GM18505 (cell line): ENCODE measurements at regions not wholly inside any gene's neighbourhood (a gene's known extent, or its start where the extent isn't known, plus 50 kb on each side); places are given as distances from the start of the nearest gene placed in this dataset.

ENCODE experiments used
- ATAC-seq: cut with Tn5 transposase; IDR thresholded peaks from one replicate; pipeline ENCODE4 v1.9.1; 2021; ENCODE audit not compliant: unreplicated experiment
- POLR2A ChIP-seq: IDR thresholded peaks from 4 replicates; pipeline ENCODE4 v1.6.1; 2011; ENCODE audit warnings: borderline replicate concordance; ENCODE audit not compliant: insufficient read depth, insufficient read length; ENCODE audit errors: extremely low read depth

DNA sequence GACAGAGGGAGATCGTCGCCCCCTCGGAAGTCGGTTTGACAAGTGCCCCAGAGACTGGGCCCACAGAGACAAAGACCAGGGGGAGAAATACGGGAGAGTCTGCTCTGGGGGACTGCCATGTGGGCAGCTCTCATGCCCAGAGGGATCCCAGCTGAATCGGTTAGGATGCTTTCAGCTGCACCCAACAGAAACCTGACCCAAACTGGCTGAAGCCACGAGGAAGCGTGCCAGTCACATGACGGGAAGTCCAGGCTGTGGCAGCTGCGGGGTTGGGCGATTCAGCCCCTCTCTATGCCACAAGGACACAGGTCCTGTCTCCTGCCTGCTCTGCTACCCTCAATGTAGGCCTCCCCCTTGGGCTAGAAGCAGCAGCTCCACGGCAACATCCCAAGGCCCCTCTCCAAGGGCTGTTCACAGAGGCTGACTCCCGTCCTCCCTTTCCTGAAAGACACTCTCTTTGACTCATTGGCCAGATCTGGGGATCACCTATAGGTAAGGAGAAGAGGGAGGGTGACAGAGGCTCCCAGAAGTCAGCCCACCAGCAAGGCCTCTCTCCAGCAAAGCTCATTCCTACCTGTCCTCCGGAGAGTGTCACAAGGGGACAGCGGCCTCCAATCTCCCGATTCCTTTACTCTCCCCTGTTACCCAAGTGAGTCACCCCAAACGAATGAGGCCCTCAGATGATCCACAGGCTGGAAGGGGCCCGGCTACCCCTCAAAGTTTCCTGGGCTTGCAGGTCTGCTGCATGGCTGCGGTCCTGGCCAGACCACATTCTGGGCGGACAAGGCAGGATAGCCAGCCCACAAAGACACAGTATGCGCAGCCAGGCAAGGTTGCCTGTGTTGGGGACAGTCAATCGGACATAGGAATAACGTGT is 75.8 kb downstream of the RBFOX3 start:
- no peak for TF ChIP-seq POLR2A
- ATAC-seq = no peak

DNA sequence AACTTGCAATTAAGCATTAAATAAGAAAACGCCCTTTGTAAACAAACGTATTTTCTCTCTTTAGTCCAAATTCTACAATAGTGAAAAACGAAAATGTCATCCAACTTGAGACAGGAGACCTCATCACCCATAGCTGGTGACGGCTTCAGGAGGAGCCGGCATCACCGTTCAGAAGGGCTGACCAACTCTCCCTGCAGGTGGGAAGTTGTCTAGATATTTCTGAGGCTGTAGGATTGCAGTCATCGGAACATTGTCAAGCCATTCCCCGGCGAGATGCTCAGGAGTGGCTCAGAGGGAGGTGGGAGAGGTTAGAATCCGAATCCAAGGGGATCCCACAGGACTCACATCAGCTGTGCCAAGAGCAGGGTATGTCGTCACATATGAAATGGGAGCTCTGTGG is 76.7 kb downstream of the RBFOX3 start:
- ATAC-seq = no peak
- TF ChIP-seq POLR2A = no peak

DNA sequence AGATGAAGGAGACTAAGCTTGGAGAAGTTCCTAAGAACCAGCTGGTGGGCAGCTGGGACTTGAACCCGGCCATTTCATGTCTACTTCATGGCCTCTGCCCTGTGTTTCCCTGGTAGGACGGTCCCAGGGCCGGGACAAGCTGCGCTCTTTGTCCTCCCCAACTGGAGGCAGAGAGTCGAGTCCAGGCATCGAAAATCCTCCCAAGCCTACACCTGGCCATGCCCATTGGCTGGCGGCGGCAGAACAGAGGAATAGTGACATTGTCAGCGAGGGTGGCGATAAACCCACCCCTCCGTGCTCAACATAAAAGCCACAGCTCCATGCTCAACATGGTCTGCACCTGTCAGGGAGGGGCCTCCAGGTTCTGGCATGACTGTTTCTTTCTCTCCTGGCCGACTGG is 77.7 kb downstream of the RBFOX3 start:
- no peak for ATAC-seq

DNA sequence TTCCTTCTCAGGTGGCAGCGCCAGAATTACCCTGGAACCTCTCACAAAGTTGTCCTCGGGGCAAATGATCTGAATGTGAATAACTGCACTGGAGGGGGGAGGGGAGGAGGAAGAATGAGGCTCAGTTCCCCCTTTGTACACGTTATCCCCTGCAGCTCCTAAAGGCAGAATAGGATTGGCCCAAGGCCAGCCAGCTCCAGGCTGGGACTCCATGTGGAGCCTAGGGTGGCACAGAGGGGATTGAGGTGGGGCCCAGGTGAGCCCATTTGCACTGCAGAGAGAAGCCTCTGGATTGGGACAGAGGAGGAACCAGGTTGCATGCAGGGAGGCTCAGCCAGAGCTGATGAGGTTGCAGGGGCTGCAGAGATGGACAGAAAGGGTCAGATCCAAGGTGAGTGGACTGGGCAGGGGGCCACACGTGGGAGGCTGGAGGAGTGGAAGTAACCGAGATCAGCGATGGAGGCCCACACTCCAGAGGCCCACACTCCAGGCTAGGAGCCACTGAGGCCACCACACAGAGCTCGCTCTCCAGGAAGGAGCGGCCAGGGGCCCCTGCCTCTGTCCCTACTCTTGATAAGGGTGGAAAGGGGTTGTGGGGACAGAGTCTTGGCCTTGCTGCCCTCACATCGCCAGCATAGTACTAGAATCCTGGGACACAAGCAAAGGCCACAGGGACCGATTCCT is 78.6 kb downstream of the RBFOX3 start:
- no peak for TF ChIP-seq POLR2A
- no peak for ATAC-seq

More for the DNA sequence above, 77.7 kb downstream of the RBFOX3 start:
- TF ChIP-seq POLR2A = no peak

DNA sequence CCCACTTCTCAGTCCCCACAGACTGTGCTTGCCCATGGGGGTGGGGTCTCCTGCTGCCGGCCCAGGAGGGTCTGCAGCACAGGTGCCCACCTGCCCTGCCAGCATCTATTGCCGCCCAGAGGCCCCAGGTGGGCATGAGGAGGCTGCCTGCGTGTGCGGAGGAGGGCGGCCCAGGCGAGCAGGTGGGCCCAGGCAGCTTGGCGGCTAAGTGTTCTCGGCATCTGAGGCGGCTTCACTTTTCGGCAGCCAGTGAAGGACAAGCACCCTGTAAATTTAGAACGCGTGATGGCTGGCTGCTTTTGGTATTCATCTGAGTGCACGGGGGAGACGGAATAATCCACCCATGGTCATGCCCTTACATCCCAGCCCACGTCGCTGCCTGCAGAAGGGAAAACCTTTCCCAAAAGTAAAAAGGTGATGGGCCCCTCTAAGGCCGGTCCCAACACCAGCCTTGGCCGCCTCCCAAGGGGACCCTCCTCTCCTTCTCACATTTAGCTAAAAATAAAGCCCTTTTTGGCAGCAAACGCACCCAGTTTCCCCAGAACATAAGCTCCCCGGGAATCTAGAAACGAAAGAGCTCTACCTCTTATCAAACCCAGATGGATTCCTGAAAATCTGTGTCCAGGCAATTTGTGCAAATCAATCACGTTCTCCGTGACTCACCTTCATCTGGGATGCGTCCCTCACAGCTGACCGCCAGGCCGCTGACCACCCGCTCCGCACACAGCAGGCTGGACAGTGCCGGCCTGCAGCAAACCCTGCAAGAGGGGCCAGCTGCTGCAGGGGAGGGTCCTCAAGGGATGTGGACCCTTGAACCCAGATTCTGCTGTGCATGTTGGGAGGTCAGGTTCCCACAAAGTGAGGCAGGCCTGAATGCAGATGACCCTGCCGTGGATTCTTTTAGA is 79.4 kb downstream of the RBFOX3 start:
- no peak for TF ChIP-seq POLR2A
- ATAC-seq = no peak

DNA sequence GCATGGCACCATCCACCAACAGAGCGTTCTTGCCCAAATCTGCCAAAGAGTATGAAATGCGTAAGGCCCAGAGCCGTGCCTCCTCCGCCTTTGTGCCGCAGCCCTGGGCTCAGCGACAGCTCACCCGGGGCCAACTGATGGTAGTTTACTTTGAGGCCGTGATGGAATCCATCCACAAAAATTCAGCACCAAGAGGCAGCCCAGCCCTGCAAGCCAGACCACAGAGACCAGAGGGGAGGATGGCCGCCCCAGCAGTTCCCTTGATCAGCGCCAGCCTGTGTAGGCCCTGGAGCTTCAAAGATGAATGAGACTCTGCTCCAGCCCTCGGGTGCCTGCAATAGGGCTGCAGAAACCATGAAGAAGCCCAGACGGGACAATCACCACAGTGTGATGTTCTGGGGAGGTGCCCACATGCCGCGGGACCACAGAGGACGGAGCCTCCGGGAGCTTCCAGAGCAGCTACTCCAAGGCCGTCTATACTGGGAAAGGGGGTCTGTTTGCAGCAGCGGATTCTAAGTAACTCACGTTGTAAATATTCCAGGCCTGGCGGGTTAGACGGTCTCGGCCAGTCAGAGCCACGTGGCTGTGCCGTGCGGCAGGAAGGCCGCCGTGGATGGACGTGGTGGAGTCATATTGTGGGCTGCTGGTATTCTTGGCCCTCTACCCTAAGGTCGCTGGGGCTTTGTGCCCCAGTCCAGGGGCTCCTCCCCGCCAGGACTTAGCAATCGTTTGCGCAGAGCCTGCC is 80.3 kb downstream of the RBFOX3 start:
- no peak for TF ChIP-seq POLR2A
- ATAC-seq = no peak

DNA sequence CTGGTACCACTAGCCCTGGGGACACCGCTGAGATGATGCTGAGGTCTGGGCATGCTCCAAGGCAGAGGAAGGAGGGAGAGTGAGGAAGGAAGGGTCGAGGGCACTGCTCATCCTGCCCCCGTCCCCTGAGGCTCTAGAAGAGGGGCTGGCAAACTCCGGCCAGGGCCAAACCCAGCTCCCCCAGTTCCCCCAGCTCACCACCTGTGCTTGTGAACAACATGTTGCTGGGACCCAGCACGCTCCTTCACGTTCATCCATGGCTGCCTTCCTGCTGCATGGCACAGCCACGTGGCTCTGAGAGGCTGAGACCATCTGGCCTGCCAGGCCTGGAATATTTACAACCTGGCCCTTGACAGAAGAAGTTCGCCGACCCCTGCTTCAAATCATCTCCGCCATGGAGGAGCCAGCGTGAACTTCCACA is 81.2 kb downstream of the RBFOX3 start:
- ATAC-seq = no peak
- no peak for TF ChIP-seq POLR2A

DNA sequence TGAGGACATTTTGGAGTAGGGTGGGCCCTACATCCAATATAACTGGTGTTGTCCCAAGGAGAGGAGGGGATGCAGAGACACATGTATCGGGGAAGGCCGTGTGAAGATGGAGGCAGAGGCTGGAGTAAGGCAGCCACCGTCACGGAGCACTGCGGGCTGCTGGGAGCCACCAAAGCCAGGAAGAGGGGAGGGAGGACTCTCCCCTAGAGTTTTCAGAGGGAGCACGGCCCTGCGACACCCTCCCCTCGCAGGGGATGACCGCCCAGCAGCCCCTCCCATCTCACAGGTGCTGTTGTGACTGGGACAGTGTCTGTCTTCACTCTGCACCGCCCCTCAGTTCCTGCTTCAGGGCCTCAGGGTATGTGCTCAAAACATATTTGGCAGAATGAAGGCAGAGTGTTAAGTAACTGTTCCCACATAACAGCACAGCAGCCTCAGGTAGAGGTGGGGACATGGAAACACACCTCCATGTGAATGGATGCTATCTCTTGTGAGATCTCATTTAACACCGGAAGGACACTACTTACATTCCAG is 82.2 kb downstream of the RBFOX3 start:
- ATAC-seq = no peak
- TF ChIP-seq POLR2A = no peak

DNA sequence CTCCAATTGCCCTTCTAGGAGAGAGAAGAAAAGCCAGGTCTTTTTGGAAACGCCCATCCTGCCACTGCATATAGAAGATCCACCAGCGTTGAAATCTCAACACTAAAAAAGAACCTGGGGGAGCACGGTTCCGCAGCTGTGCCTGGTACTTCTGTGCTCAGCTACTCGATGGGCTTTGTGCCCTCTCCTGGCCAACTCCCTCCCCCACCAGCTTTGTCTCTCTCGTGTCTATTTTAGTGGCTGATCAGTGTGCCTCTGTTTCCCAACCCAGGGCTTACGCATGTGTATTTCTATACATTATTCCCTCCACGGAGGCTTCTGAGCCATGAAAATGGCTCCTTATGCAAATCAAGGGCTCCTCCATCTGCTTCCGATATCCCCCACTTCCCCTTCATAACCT is 83.5 kb downstream of the RBFOX3 start:
- no peak for ATAC-seq
- TF ChIP-seq POLR2A = no peak

DNA sequence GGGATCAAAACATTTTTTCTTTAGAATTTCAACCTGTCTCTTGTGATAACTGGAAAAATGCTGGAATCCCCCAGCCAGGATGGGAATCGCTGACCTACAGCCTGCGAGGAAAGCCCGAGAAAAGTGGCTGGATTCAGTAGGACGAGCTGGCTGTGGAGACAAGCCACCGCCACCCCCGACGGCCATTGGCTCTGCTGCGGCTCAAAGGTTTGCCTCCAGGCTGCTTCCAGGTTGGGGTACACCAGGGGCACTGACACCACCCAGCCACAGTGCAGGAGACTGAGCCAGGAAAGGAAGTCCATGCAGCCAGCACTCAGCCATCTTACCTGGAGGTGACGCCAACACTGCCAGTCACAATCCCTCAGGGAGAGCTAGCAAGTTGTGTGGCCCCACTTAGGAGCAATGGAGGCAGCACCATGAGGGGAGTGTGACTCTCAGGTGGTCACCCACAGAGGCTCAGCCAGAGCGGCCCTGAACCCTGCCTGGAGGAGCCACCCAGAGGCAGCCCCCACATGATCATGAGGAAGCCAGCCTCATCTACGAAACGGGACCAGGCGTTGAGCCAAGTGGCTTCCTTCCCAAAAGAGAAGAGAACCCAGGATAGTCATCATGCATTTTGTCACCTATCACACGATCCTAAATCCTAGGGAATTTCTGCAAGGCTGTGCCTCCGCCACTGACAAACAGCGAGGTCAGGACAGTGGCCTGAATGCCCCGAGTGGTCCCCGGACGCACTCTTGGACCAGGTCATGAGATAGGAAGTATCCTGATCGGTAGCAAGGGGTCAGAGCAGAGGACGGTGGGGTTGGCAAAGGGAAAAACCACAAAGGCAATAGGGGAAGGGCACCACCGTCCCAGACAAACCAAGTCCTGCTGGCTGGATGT is 84.8 kb downstream of the RBFOX3 start:
- no peak for TF ChIP-seq POLR2A
- no peak for ATAC-seq
